ENCODE measurements at regions not wholly inside any gene's neighbourhood (a gene's known extent, or its start where the extent isn't known, plus 50 kb on each side); places are given as distances from the start of the nearest gene placed in this dataset.

GRCh38 chr6:28712982-28713381 is 187.3 kb downstream of the GPX5 start:
- Histone ChIP-seq H2AFZ (ENCODE audit: low read length) (no peak overlapping the region), H3K27ac (replicated peaks; ENCODE audit: low read length) (no peak overlapping the region), H2BK15ac (ENCODE audit: low read length) (no peak overlapping the region), H3K23ac (ENCODE audit: low read depth, low read length, poor library complexity) (no peak overlapping the region), H3K18ac (ENCODE audit: low read length) (no peak overlapping the region), H2BK120ac (ENCODE audit: low read depth, low read length) (no peak overlapping the region), H4K91ac (ENCODE audit: low read depth, low read length, poor library complexity) (no peak overlapping the region), H2AK5ac (ENCODE audit: low read depth, low read length) (no peak overlapping the region), H3K4me1 (ENCODE audit: control insufficient read depth in 2 of 2, insufficient read depth in 1 of 2, low read depth in 1 of 2, low read length in 2 of 2) (no peaks in the 10 kb centered on the region), H3K27me3 (ENCODE audit: control insufficient read depth in 3 of 3, insufficient read depth in 3 of 3, low read depth in 1 of 3, low read length in 3 of 3) (peaks cover 0 to 18% (median 0%) of the 10 kb centered on the region in 3 experiments), H3K9me3 (replicated peaks in 1 of 2; ENCODE audit: control insufficient read depth in 2 of 2, insufficient read depth in 1 of 2, low read depth in 1 of 2, low read length in 2 of 2) (peaks cover 0 to 7% of the 10 kb centered on the region in 2 donors), H3K4me2 (ENCODE audit: insufficient read depth, low read length, poor library complexity, severe bottlenecking) (no peak overlapping the region), H3K9ac (ENCODE audit: low read depth, low read length, poor library complexity) (no peak overlapping the region), H3K4ac (ENCODE audit: low read length) (no peak overlapping the region), H3K36me3 (replicated peaks in 1 of 2; ENCODE audit: control insufficient read depth in 2 of 2, insufficient read depth in 2 of 2, low read length in 2 of 2) (no peaks in the 10 kb centered on the region), H3K79me1 (ENCODE audit: low read depth, low read length) (no peaks in the 10 kb centered on the region), H3K14ac (ENCODE audit: low read length) (no peak overlapping the region), H2BK12ac (ENCODE audit: low read length) (no peak overlapping the region), H4K8ac (ENCODE audit: low read depth, low read length) (no peak overlapping the region), H3K4me3 (ENCODE audit: low read length in 2 of 2) (no peak overlapping the region), H2BK5ac (ENCODE audit: low read length) (no peak overlapping the region)
- no peak for DNase-seq (ENCODE audit: low spot score)
- no CpG with 5 or more reads among the region's 1 CpG for WGBS, 2 donors (ENCODE audit: extremely low coverage in 2 of 2, insufficient read length in 2 of 2, insufficient replicate concordance in 1 of 2)

DNA sequence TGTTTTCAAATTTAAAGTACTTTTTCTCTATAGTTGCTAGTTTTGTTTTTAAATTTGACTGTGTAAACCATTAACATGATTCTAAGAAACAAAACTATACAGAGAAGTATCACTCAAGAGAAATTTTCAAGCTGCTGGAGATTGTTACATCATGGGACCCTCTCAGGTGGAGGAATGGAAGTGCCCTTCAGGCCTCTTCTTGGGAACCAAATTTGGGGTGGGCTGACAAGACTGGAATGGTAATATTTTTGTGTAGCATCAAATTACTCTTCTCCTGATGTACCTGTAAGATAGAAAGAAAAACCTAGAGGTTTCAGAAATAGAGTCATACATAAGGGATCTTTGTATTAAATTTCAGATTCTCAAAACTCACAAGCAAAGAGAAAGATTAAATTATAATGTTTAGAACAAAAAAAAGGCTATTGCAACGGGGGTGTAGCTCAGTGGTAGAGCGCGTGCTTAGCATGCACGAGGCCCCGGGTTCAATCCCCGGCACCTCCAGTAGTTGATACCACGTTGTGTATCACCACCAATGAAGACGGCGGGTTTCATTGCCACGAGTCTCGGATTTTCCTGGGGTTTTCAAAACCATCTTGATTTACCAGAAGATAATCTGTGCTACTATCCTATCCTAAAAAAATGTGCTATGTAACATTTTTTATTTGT is 193.7 kb downstream of the GPX5 start:
- Histone ChIP-seq H3K18ac (ENCODE audit: low read length) (no peak overlapping the region), H3K4me2 (ENCODE audit: insufficient read depth, low read length, poor library complexity, severe bottlenecking) (no peak overlapping the region), H3K36me3 (replicated peaks in 1 of 2; ENCODE audit: control insufficient read depth in 2 of 2, insufficient read depth in 2 of 2, low read length in 2 of 2) (no peaks in the 10 kb centered on the region), H2BK120ac (ENCODE audit: low read depth, low read length) (no peak overlapping the region), H3K4ac (ENCODE audit: low read length) (no peak overlapping the region), H3K4me1 (ENCODE audit: control insufficient read depth in 2 of 2, insufficient read depth in 1 of 2, low read depth in 1 of 2, low read length in 2 of 2) (no peaks in the 10 kb centered on the region), H3K9me3 (replicated peaks in 1 of 2; ENCODE audit: control insufficient read depth in 2 of 2, insufficient read depth in 1 of 2, low read depth in 1 of 2, low read length in 2 of 2) (no peaks in the 10 kb centered on the region), H3K9ac (ENCODE audit: low read depth, low read length, poor library complexity) (no peak overlapping the region), H2BK12ac (ENCODE audit: low read length) (no peak overlapping the region), H3K27ac (replicated peaks; ENCODE audit: low read length) (no peak overlapping the region), H3K79me1 (ENCODE audit: low read depth, low read length) (no peaks in the 10 kb centered on the region), H2AFZ (ENCODE audit: low read length) (no peak overlapping the region), H3K14ac (ENCODE audit: low read length) (no peak overlapping the region), H2AK5ac (ENCODE audit: low read depth, low read length) (no peak overlapping the region), H4K8ac (ENCODE audit: low read depth, low read length) (no peak overlapping the region), H4K91ac (ENCODE audit: low read depth, low read length, poor library complexity) (no peak overlapping the region), H3K4me3 (ENCODE audit: low read length in 2 of 2) (no peak overlapping the region), H3K27me3 (ENCODE audit: control insufficient read depth in 3 of 3, insufficient read depth in 3 of 3, low read depth in 1 of 3, low read length in 3 of 3) (peaks cover 0 to 22% (median 0%) of the 10 kb centered on the region in 3 experiments), H2BK5ac (ENCODE audit: low read length) (no peak overlapping the region), H2BK15ac (ENCODE audit: low read length) (no peak overlapping the region), H3K23ac (ENCODE audit: low read depth, low read length, poor library complexity) (no peak overlapping the region)
- no peak for DNase-seq (ENCODE audit: low spot score)
- WGBS, 2 donors (ENCODE audit: extremely low coverage in 2 of 2, insufficient read length in 2 of 2, insufficient replicate concordance in 1 of 2) = no CpG with 5 or more reads among the region's 11 CpGs

DNA sequence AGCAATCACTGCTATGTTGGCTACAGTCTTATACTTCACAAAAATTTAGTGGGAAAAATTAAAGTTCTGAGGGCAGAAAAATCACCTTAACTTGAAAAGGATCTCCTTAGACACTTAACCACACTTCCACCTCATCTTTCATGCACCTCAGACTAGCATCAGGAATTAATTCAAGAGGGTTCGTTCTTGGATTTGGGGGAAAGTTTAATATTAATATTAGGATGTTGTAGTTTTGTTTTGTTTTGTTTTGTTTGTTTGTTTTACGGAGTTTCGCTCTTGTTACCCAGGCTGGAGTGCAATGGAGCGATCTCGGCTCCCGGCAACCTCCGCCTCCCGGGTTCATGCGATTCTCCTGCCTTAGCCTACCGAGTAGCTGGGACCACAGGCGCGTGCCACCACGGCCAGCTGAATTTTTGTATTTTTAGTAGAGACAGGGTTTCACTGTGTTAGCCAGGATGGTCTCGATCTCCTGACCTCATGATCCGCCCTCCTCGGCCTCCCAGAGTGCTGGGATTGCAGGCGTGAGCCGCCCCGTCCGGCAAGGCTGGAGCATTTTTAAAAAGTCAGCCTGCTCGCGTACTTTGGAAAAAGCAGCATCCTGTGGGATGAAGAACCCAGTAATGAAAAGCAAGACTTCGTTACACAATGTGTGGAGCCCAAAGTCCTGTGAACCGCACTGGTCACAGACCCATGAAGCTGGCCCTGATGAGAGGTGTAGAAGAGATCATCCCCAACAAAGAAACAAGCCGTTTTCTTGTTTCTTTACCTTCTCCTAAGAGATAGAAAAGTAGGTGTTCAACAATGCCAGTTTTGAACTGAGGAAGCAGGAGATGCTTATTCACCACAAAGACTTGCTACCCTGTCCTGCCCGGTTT is 194.9 kb downstream of the GPX5 start:
- no peak overlapping the region for H2BK120ac ChIP-seq (ENCODE audit: low read depth, low read length)
- no peak overlapping the region for H3K4ac ChIP-seq (ENCODE audit: low read length)
- H3K14ac ChIP-seq (ENCODE audit: low read length) = no peak overlapping the region
- no peak overlapping the region for H2BK15ac ChIP-seq (ENCODE audit: low read length)
- no peak overlapping the region for H2AFZ ChIP-seq (ENCODE audit: low read length)
- H3K36me3 ChIP-seq (replicated peaks in 1 of 2; ENCODE audit: control insufficient read depth in 2 of 2, insufficient read depth in 2 of 2, low read length in 2 of 2) = no peaks in the 10 kb centered on the region
- H3K9me3 ChIP-seq (replicated peaks in 1 of 2; ENCODE audit: control insufficient read depth in 2 of 2, insufficient read depth in 1 of 2, low read depth in 1 of 2, low read length in 2 of 2) = no peaks in the 10 kb centered on the region
- no peak overlapping the region for H3K27ac ChIP-seq (replicated peaks; ENCODE audit: low read length)
- H3K4me3 ChIP-seq (ENCODE audit: low read length in 2 of 2) = no peak overlapping the region
- no peak overlapping the region for H4K91ac ChIP-seq (ENCODE audit: low read depth, low read length, poor library complexity)
- WGBS, 2 donors (ENCODE audit: extremely low coverage in 2 of 2, insufficient read length in 2 of 2, insufficient replicate concordance in 1 of 2) = 100% methylated on average over 2 of the region's 26 CpGs; no CpG with 5 or more reads in 1 of the 2 donors
- no peak overlapping the region for H2BK12ac ChIP-seq (ENCODE audit: low read length)
- no peak overlapping the region for H4K8ac ChIP-seq (ENCODE audit: low read depth, low read length)
- H3K4me1 ChIP-seq (ENCODE audit: control insufficient read depth in 2 of 2, insufficient read depth in 1 of 2, low read depth in 1 of 2, low read length in 2 of 2) = no peaks in the 10 kb centered on the region
- no peaks in the 10 kb centered on the region for H3K79me1 ChIP-seq (ENCODE audit: low read depth, low read length)
- no peak overlapping the region for H3K18ac ChIP-seq (ENCODE audit: low read length)
- H3K23ac ChIP-seq (ENCODE audit: low read depth, low read length, poor library complexity) = no peak overlapping the region
- peaks cover 0 to 22% (median 0%) of the 10 kb centered on the region in 3 experiments for H3K27me3 ChIP-seq (ENCODE audit: control insufficient read depth in 3 of 3, insufficient read depth in 3 of 3, low read depth in 1 of 3, low read length in 3 of 3)
- no peak overlapping the region for H2AK5ac ChIP-seq (ENCODE audit: low read depth, low read length)
- H3K9ac ChIP-seq (ENCODE audit: low read depth, low read length, poor library complexity) = no peak overlapping the region
- no peak for DNase-seq (ENCODE audit: low spot score)
- no peak overlapping the region for H3K4me2 ChIP-seq (ENCODE audit: insufficient read depth, low read length, poor library complexity, severe bottlenecking)
- no peak overlapping the region for H2BK5ac ChIP-seq (ENCODE audit: low read length)

GRCh38 chr6:28721372-28721771 is 195.7 kb downstream of the GPX5 start:
- Histone ChIP-seq H3K14ac (ENCODE audit: low read length) (no peak overlapping the region), H3K23ac (ENCODE audit: low read depth, low read length, poor library complexity) (no peak overlapping the region), H3K9ac (ENCODE audit: low read depth, low read length, poor library complexity) (no peak overlapping the region), H3K27ac (replicated peaks; ENCODE audit: low read length) (no peak overlapping the region), H2BK5ac (ENCODE audit: low read length) (no peak overlapping the region), H3K4me1 (ENCODE audit: control insufficient read depth in 2 of 2, insufficient read depth in 1 of 2, low read depth in 1 of 2, low read length in 2 of 2) (no peaks in the 10 kb centered on the region), H3K27me3 (ENCODE audit: control insufficient read depth in 3 of 3, insufficient read depth in 3 of 3, low read depth in 1 of 3, low read length in 3 of 3) (peaks cover 0 to 22% (median 0%) of the 10 kb centered on the region in 3 experiments), H4K91ac (ENCODE audit: low read depth, low read length, poor library complexity) (no peak overlapping the region), H3K4me2 (ENCODE audit: insufficient read depth, low read length, poor library complexity, severe bottlenecking) (no peak overlapping the region), H2BK15ac (ENCODE audit: low read length) (no peak overlapping the region), H4K8ac (ENCODE audit: low read depth, low read length) (no peak overlapping the region), H2BK120ac (ENCODE audit: low read depth, low read length) (no peak overlapping the region), H2AFZ (ENCODE audit: low read length) (no peak overlapping the region), H2BK12ac (ENCODE audit: low read length) (no peak overlapping the region), H3K9me3 (replicated peaks in 1 of 2; ENCODE audit: control insufficient read depth in 2 of 2, insufficient read depth in 1 of 2, low read depth in 1 of 2, low read length in 2 of 2) (no peaks in the 10 kb centered on the region), H3K18ac (ENCODE audit: low read length) (no peak overlapping the region), H3K4ac (ENCODE audit: low read length) (no peak overlapping the region), H3K79me1 (ENCODE audit: low read depth, low read length) (no peaks in the 10 kb centered on the region), H3K4me3 (ENCODE audit: low read length in 2 of 2) (no peak overlapping the region), H2AK5ac (ENCODE audit: low read depth, low read length) (no peak overlapping the region), H3K36me3 (replicated peaks in 1 of 2; ENCODE audit: control insufficient read depth in 2 of 2, insufficient read depth in 2 of 2, low read length in 2 of 2) (no peaks in the 10 kb centered on the region)
- no CpG with 5 or more reads among the region's 2 CpGs for WGBS, 2 donors (ENCODE audit: extremely low coverage in 2 of 2, insufficient read length in 2 of 2, insufficient replicate concordance in 1 of 2)
- DNase-seq (ENCODE audit: low spot score) = no peak

Data from neuronal stem cell (in vitro differentiated cells).